ENCODE measurements at regions not wholly inside any gene's neighbourhood (a gene's known extent, or its start where the extent isn't known, plus 50 kb on each side); places are given as distances from the start of the nearest gene placed in this dataset.

GRCh38 chr12:11946161-11946560 lies 124.6 kb upstream of the BCL2L14 start:
- no peak for DNase-seq

- DNase-seq: no peak
These were observed 123.5 kb upstream of the BCL2L14 start for GRCh38 chr12:11947213-11947612.

GRCh38 chr12:11949738-11950411 lies 120.9 kb upstream of the BCL2L14 start:
- no peak for DNase-seq

GRCh38 chr12:11951209-11951608 lies 119.5 kb upstream of the BCL2L14 start:
- no peak for DNase-seq

GRCh38 chr12:11953523-11953922 lies 117.2 kb upstream of the BCL2L14 start:
- no peak for DNase-seq

- DNase-seq: no peak
These were observed 116.6 kb upstream of the BCL2L14 start for GRCh38 chr12:11954181-11954580.

GRCh38 chr12:11958221-11959091 lies 112.3 kb upstream of the BCL2L14 start:
- no peak for DNase-seq

GRCh38 chr12:11959117-11959823 lies 111.5 kb upstream of the BCL2L14 start:
- DNase-seq: no peak

- DNase-seq: no peak
These were observed 110.1 kb upstream of the BCL2L14 start for GRCh38 chr12:11960646-11961045.

- no peak for DNase-seq
These were observed 109.1 kb upstream of the BCL2L14 start for GRCh38 chr12:11961686-11962085.

- no peak for DNase-seq
These were observed 107.9 kb upstream of the BCL2L14 start for GRCh38 chr12:11962860-11963259.

GRCh38 chr12:11963841-11964471 lies 106.8 kb upstream of the BCL2L14 start:
- no peak for DNase-seq

- DNase-seq: no peak
These were observed 105.4 kb upstream of the BCL2L14 start for GRCh38 chr12:11965258-11965910.

GRCh38 chr12:11967376-11968047 lies 103.2 kb upstream of the BCL2L14 start:
- DNase-seq: no peak

- no peak for DNase-seq
These were observed 102.7 kb upstream of the BCL2L14 start for GRCh38 chr12:11968048-11968383.

- DNase-seq: no peak
These were observed 102.2 kb upstream of the BCL2L14 start for GRCh38 chr12:11968516-11968915.

- no peak for DNase-seq
These were observed 101.1 kb upstream of the BCL2L14 start for GRCh38 chr12:11969437-11970154.

- DNase-seq: no peak
These were observed 100.6 kb upstream of the BCL2L14 start for GRCh38 chr12:11970155-11970520.

- DNase-seq: no peak
These were observed 97.3 kb upstream of the BCL2L14 start for GRCh38 chr12:11973396-11973795.

GRCh38 chr12:11976005-11976404 lies 94.7 kb upstream of the BCL2L14 start:
- DNase-seq: no peak

GRCh38 chr12:11978726-11979384 lies 91.9 kb upstream of the BCL2L14 start:
- no peak for DNase-seq
